Kidney (tissue), 13 donors: ENCODE measurements at regions not wholly inside any gene's neighbourhood (a gene's known extent, or its start where the extent isn't known, plus 50 kb on each side); places are given as distances from the start of the nearest gene placed in this dataset.
"Not testable (repeated sequence)": the region's sequence is repeated elsewhere in the genome, so short reads cannot be mapped to it uniquely, and the experiment has no call there.

Experiments used
- DNase-seq, 5 donors: peaks; one replicate each; pipeline ENCODE4 v3.0.0-alpha.2; 2013 to 2020
- FAIRE-seq: peaks from 2 replicates; lab custom pipeline; 2012; peaks lifted over from hg19 to GRCh38; lab: Jason Lieb, UNC
- H3K27ac ChIP-seq, 2 donors: one replicate each; pipeline ENCODE4 v1.7.0; 2013; ENCODE audit warnings: low read depth in 2 of 2, low read length in 2 of 2, inconsistent platforms in 1 of 2
- H3K27me3 ChIP-seq: one replicate; pipeline ENCODE4 v1.7.1; 2013; ENCODE audit warnings: low read length, inconsistent platforms; ENCODE audit not compliant: control insufficient read depth, insufficient read depth
- H3K36me3 ChIP-seq, 3 donors: one replicate each; pipeline versions ENCODE4 v1.7.0 to v1.7.1; 2013; ENCODE audit warnings: low read length in 3 of 3, control low read depth in 1 of 3, inconsistent platforms in 1 of 3; ENCODE audit not compliant: insufficient read depth in 3 of 3, control insufficient read depth in 2 of 3
- H3K4me1 ChIP-seq, 3 donors: one replicate each; pipeline versions ENCODE4 v1.7.0 to v1.7.1; 2013; ENCODE audit warnings: low read length in 3 of 3, inconsistent platforms in 1 of 3, low read depth in 1 of 3; ENCODE audit not compliant: control insufficient read depth in 2 of 3, insufficient read depth in 2 of 3
- H3K4me3 ChIP-seq, 3 donors: one replicate each; pipeline versions ENCODE4 v1.7.0 to v1.8.1; 2013; ENCODE audit warnings: low read length in 3 of 3, control low read depth in 1 of 3, inconsistent platforms in 1 of 3
- H3K9ac ChIP-seq, 3 donors: one replicate each; pipeline versions ENCODE4 v1.7.0 to v1.7.1; 2013; ENCODE audit warnings: low read length in 3 of 3, control low read depth in 1 of 3, inconsistent platforms in 1 of 3
- H3K9me3 ChIP-seq, 3 donors: one replicate each; pipeline versions ENCODE4 v1.7.0 to v1.7.1; 2013; ENCODE audit warnings: low read length in 3 of 3, control low read depth in 1 of 3, inconsistent platforms in 1 of 3; ENCODE audit not compliant: control insufficient read depth in 2 of 3, insufficient read depth in 1 of 3
- CTCF ChIP-seq: IDR thresholded peaks from 3 replicates; pipeline ENCODE4 v1.5.1; 2012; ENCODE audit warnings: mild to moderate bottlenecking, moderate library complexity, borderline replicate concordance; ENCODE audit not compliant: insufficient read depth; ENCODE audit errors: extremely low read depth
- intact Hi-C: fragments of 100-400 bp; cut with DNase I; formaldehyde crosslinking; loops from one replicate; pipeline ENCODE4 v1.11.1; 2022
- donor health status: control.
- donor health status: control.
- donor health status: control.
- donor health status: control.
- donor health status: control.
- donor health status: DM: yes; HTN: yes; CAD: no.
- donor health status: Normal renal cell carcinoma (clear cell type).

DNA sequence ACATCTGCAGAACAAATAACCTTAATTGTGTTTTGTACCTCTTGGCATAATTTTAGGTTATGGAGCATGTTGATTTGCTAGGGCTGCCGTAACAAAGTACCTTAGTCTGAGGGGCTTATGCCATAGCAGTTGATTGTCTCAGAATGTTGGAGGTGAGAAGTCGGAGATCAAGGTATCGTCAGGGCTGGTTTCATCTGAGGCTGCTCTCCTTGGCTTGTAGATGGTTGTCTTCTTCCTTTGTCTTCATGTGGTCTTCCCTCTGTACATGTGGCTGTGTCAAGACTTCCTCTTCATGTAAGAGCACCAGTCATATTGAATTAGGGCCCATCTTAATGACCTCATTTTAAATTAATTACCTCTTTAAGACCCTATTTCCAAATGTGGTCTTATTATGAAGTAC is 64.4 kb upstream of the PTHLH start:
- DNase-seq, result no peak
- H3K9me3 ChIP-seq, result no peaks in the 10 kb centered on the region
- no peak overlapping the region for H3K27ac ChIP-seq
- no peaks in the 10 kb centered on the region for H3K27me3 ChIP-seq
- intact Hi-C loops, result no loop called here
- H3K4me3 ChIP-seq, result no peak overlapping the region
- no peaks in the 10 kb centered on the region for H3K4me1 ChIP-seq
- H3K9ac ChIP-seq, result no peak overlapping the region
- TF ChIP-seq CTCF, result no peak
- FAIRE-seq, result no peak
- no peaks in the 10 kb centered on the region for H3K36me3 ChIP-seq

GRCh38 chr12:28040246-28040645 is 67.7 kb upstream of the PTHLH start:
- intact Hi-C loops, result no loop called here
- Histone ChIP-seq H3K9me3 (no peaks in the 10 kb centered on the region), H3K36me3 (no peaks in the 10 kb centered on the region), H3K4me1 (no peaks in the 10 kb centered on the region), H3K4me3 (no peak overlapping the region), H3K9ac (no peak overlapping the region), H3K27ac (no peak overlapping the region), H3K27me3 (no peaks in the 10 kb centered on the region)
- TF ChIP-seq CTCF, result no peak
- no peak for DNase-seq
- no peak for FAIRE-seq

DNA sequence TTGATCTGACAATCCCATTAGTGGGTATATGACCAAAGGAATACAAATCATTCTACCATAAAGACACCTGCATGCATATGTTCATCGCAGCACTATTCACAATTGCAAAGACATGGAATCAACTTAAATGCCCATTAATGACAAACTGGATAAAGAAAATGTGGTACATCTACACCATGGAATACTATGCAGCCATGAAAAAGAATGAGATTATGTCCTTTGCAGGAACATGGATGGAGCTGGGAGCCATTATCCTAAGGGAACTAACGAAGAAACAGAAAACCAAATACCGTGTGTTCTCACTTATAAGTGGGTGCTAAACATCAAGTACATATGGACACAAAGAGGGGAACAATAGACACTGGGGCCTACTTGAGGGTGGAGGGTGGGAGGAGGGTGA is 74.1 kb upstream of the PTHLH start:
- H3K36me3 ChIP-seq, H3K9ac ChIP-seq, FAIRE-seq, H3K9me3 ChIP-seq, H3K4me1 ChIP-seq, intact Hi-C loops, H3K27ac ChIP-seq, H3K27me3 ChIP-seq, H3K4me3 ChIP-seq, DNase-seq: not testable (repeated sequence)

DNA sequence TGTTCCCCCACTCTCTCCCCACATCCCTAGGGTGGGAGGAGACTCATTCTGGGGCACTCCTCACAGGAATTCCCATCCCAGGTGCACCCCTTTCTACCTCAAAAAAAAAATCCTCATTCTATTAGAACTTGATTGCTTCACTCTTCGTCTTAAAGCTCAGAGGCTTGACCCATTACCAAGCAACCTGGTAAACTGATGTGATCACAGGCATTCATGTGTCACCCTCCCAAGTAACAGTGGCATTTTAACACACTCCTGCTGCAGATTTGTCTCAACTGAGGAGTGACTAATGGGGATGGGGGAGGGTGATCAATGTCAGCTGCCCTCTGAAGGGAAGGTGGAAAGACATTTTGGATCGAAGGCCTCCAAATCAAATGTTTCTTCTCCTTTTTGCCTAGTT is 78.1 kb upstream of the PTHLH start:
- TF ChIP-seq CTCF, result no peak
- no peaks in the 10 kb centered on the region for H3K27me3 ChIP-seq
- H3K4me1 ChIP-seq, result no peaks in the 10 kb centered on the region
- DNase-seq (no peak), FAIRE-seq (no peak)
- H3K27ac ChIP-seq, result no peak overlapping the region
- H3K4me3 ChIP-seq, result no peak overlapping the region
- no peaks in the 10 kb centered on the region for H3K36me3 ChIP-seq
- no peak overlapping the region for H3K9ac ChIP-seq
- intact Hi-C loops, result no loop called here
- H3K9me3 ChIP-seq, result no peaks in the 10 kb centered on the region
